ENCODE measurements at regions not wholly inside any gene's neighbourhood (a gene's known extent, or its start where the extent isn't known, plus 50 kb on each side); places are given as distances from the start of the nearest gene placed in this dataset.

DNA sequence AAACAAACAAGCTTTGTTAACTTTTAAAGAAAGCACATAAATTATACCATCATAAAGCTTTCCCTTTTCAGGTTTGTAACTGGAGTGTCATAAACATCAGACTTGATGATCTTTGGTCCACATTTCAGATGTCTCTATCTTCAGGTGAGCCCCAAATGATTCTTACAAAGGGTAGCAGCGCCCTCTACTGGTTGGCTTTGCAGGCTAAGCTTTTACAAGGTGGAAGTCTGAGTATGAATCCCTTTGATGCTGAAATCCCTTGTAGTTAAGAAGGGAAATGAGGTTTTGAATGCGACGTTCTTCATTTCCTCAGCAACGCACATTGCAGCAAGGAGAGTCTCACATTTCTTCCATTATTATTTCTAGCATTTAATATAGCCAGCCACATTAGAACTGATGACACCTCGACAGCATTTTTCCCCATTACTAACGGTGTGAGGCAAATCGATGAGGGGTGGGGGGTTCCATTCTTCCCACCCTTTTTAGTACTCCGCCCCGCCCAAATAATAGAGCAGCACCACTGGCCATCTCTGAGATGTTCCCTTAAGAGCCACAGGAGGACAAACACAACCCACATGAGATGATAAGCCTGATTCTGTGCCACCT is 126.3 kb upstream of the NT5E start (continued):
- TF ChIP-seq, protein P1, sequence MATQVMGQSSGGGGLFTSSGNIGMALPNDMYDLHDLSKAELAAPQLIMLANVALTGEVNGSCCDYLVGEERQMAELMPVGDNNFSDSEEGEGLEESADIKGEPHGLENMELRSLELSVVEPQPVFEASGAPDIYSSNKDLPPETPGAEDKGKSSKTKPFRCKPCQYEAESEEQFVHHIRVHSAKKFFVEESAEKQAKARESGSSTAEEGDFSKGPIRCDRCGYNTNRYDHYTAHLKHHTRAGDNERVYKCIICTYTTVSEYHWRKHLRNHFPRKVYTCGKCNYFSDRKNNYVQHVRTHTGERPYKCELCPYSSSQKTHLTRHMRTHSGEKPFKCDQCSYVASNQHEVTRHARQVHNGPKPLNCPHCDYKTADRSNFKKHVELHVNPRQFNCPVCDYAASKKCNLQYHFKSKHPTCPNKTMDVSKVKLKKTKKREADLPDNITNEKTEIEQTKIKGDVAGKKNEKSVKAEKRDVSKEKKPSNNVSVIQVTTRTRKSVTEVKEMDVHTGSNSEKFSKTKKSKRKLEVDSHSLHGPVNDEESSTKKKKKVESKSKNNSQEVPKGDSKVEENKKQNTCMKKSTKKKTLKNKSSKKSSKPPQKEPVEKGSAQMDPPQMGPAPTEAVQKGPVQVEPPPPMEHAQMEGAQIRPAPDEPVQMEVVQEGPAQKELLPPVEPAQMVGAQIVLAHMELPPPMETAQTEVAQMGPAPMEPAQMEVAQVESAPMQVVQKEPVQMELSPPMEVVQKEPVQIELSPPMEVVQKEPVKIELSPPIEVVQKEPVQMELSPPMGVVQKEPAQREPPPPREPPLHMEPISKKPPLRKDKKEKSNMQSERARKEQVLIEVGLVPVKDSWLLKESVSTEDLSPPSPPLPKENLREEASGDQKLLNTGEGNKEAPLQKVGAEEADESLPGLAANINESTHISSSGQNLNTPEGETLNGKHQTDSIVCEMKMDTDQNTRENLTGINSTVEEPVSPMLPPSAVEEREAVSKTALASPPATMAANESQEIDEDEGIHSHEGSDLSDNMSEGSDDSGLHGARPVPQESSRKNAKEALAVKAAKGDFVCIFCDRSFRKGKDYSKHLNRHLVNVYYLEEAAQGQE (IDR thresholded peaks at IDR 0.05; ENCODE audit: borderline replicate concordance), result peak; percentile 61; the same call in 1 of the 2 replicates
- TF ChIP-seq, protein P1 (CRISPR knock-in tag; IDR thresholded peaks at IDR 0.05; ENCODE audit: low read depth), result no peak
- no peak for TF ChIP-seq BHLHE40 (IDR thresholded peaks at IDR 0.05; ENCODE audit: low read length)
- no peak for TF ChIP-seq NEUROD1 (IDR thresholded peaks at IDR 0.05; ENCODE audit: borderline replicate concordance, low read depth, low read length, partially characterized antibody)
- 0 out of 2 replicates have a peak, but pooled peaks have one; percentile 33 for TF ChIP-seq SMC3 (conservative IDR thresholded peaks at IDR 0.05; ENCODE audit: insufficient read depth, low read depth, low read length)
- TF ChIP-seq ZNF24 (IDR thresholded peaks at IDR 0.05), result no peak
- TF ChIP-seq, protein P2, sequence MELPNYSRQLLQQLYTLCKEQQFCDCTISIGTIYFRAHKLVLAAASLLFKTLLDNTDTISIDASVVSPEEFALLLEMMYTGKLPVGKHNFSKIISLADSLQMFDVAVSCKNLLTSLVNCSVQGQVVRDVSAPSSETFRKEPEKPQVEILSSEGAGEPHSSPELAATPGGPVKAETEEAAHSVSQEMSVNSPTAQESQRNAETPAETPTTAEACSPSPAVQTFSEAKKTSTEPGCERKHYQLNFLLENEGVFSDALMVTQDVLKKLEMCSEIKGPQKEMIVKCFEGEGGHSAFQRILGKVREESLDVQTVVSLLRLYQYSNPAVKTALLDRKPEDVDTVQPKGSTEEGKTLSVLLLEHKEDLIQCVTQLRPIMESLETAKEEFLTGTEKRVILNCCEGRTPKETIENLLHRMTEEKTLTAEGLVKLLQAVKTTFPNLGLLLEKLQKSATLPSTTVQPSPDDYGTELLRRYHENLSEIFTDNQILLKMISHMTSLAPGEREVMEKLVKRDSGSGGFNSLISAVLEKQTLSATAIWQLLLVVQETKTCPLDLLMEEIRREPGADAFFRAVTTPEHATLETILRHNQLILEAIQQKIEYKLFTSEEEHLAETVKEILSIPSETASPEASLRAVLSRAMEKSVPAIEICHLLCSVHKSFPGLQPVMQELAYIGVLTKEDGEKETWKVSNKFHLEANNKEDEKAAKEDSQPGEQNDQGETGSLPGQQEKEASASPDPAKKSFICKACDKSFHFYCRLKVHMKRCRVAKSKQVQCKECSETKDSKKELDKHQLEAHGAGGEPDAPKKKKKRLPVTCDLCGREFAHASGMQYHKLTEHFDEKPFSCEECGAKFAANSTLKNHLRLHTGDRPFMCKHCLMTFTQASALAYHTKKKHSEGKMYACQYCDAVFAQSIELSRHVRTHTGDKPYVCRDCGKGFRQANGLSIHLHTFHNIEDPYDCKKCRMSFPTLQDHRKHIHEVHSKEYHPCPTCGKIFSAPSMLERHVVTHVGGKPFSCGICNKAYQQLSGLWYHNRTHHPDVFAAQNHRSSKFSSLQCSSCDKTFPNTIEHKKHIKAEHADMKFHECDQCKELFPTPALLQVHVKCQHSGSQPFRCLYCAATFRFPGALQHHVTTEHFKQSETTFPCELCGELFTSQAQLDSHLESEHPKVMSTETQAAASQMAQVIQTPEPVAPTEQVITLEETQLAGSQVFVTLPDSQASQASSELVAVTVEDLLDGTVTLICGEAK (IDR thresholded peaks at IDR 0.05), result no peak
- TF ChIP-seq, protein P2 (CRISPR knock-in tag; IDR thresholded peaks at IDR 0.05), result no peak
- TF ChIP-seq BRF1 (IDR thresholded peaks at IDR 0.05; ENCODE audit: borderline replicate concordance, extremely low read depth, insufficient read length), result no peak
- no peak for TF ChIP-seq ZC3H11A (IDR thresholded peaks at IDR 0.05; ENCODE audit: low read depth, low read length)
- TF ChIP-seq CREM (IDR thresholded peaks at IDR 0.05; ENCODE audit: low read depth), result no peak
- no peak for TF ChIP-seq WHSC1 (IDR thresholded peaks at IDR 0.05; ENCODE audit: low read length)
- TF ChIP-seq ZNF184 (CRISPR knock-in tag; IDR thresholded peaks at IDR 0.05), result no peak

All from K562 (cell line).